ENCODE measurements at regions not wholly inside any gene's neighbourhood (a gene's known extent, or its start where the extent isn't known, plus 50 kb on each side); places are given as distances from the start of the nearest gene placed in this dataset.

DNA sequence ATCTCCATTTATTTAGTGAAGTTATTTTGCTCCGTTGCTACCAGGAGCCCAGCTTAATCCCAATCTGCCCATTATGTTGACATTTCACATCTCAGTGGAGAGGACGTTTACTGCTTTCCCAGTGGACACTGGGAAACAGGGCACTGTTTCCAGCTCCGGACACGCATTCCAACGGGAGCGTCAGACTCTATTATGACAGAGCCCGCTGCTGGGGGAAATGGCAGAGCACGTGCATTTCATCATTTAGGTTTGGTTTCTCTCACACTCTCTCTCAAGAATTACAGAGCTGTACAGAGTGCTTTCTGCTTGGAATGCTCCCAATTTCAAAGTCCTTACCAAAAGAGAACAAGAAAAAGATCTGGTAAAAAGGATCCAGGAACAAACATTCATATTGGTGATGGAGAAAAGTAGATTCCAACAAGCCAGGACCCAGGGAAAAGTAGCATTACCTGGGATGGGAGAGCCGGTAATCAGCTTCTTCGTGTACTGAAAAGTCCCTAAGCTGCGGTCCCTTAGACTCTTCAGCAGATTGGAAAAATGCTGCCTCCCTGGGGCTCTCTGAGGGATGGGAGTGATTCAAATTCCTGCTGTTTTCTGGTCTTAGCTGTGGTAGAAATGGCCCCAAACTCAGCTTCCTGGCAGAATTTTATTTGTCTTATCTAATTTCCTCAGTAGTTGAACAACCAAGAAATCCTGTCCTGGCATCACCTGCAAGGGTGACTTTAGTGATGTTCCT, 136.0 kb upstream of the THBS1 start:
- DNase-seq = no peak

DNA sequence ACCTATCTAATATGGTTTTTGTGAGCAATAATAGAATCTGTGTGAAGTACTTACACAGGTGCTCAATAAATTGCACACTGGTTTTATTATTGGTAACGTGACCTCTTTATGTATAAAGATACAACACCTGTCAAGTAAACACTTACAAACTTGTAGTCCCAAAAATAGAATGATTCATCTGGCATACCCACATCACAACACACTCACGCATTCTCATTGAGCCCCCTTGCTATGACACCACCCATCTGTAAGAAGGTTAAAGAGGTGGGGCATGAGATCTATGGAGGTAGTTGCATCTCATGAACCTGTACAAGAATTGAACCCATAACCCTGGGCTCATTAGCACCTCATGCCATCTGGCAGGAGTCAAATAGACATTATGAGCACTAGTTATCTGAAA, 134.9 kb upstream of the THBS1 start:
- DNase-seq = no peak

DNA sequence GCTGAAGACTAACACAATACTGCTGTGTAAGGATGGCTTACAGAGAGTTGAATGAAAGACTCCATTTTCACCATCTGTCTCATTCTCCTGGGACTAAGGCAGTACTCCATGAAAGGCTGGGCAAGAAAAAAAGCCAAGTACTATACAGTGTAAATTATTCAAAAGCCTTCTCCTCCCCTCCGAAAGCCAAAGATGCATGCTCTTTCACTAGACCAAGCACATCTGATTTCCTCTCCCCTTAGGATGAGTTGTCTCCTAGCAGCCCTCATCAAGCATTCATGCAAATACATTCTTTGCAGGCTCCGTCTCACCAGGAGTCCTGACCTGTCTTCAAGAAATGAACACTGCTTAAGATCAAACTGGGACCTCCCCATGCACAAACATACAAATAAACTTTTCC, 133.5 kb upstream of the THBS1 start:
- no peak for DNase-seq

DNA sequence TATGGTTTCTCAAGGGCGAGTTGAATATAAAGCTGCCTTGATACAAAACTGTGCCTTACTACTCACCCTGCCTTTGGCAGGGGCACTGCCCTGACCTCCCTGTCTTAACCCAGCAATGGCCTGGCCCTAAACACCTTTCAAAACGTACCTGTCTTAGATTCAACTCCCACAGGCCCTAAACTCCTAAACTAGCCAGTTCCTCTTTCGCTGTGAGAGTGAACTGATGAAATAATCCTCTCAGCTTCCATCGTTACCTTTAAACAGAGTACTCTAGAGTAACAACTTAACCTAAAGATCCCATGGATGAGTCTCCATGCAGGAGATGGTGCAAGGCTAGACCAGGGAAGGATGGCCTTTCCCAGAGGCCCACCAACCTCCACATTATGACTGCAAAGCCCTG, 133.0 kb upstream of the THBS1 start:
- no peak for DNase-seq

DNA sequence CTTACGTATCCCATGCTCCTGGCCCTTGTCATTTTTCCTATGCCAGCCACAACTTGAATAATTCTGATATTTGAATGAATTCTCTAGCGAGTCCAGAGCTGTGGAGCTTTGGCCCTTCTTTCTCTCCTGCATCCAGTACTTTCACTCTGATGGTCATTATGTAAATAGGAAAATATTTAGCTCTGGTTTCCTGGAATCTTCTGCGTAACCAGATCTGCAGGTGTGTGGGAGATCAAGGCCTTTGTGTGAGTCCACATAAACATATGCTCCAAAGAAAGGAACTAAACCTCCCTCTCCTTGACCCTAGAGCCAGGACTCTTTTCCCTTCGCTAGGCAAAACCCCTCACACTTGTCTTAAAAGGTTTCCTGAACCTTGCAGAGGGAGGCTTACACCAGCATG, 132.5 kb upstream of the THBS1 start:
- no peak for DNase-seq

DNA sequence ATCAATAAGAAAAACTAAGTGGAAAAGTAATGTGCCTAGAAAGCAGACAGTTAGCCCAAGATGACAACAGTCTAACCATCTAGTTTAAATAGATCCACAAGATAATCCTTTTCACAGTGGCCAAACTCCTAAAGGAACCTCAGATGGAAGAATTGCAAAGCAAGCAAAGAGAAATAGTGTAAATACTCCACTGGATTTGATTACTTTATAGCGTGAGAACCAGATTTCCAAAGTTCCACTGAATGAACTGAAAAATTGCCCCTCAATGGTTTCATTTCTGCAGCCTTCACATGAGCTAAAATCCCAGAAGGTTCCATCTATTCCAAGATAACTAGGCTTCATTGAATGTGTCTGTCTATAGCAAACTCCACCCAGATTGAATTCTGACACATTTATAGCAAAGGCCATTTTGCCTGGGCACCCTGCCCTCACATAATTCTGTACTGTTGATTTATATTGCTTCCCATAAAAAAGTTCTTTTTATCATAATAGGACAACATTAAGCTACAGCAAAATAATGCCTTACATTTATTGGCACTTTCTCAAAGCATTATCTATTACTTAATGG, 129.7 kb upstream of the THBS1 start:
- no peak for DNase-seq

DNA sequence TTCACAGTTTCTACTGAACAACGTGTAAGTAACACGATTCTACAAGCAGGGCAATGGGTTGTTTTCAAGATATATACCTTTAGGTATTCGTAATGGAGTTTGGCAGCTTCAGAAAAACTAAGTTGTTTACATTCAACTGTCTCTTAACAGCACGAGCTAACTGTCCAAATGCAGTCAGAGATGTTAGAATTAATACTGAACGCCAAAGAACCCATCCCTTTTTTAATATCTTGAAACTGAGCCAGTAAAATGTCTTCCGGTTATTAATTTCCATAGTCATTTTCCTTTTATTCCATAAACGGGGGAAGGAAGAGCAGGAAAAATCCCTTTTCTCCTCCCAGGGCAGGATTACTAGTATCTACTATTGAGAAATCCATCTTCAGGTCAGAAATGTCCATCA, 129.0 kb upstream of the THBS1 start:
- DNase-seq = no peak

DNA sequence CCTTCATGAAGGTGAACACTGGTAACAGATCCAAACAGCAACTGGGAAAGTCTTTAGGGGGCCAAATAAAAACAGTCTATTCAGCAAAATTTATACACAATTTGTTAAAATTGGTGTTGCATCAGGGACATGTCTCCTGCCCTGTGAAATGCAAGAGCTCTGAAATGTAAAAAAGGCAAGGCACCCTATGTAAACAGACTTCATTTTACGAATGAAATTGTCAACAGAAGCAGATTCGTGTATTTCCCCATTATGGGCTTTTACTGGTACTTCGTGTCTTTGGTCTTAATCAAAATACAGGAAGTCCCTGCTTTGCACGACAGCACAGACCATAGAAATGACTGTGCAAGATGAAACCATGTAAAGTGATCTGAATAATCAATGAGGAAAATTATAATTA, 127.3 kb upstream of the THBS1 start:
- DNase-seq = no peak

DNA sequence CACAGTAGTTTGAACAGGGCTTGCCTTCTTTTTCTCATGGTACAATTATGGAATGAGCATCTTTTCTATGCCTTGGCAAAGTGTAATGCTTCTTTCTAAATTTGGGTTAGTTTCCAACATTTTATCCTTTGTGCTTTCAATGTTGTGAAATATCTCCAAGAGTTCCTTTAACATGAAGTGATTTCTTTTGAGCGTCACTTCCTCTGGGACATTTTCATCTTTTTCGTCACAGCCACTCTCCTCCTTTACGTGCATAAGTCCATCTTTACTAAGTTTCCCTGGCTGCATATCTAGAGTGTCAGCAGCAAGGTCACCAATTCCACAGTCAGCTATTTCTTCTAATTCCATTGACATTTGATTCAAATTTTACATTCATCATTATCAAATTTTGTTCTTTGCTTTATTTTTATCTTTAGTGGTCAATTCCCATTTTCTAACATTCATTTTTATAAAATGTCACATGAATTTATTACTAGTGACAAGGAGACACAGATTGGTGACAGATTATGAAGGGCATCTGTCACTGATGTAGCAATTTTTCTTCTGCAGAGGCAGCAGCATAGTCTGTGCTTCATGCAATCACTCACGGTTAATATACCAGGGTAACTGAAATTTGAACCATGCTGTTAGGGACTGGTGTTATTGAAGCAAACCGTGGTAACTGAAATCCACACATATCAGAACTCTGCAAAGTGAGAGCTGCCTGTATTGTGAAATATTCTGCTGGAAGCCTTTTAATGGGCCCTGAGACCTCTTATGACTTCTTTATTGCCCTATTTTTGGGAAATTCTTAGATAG, 126.5 kb upstream of the THBS1 start:
- DNase-seq = no peak

DNA sequence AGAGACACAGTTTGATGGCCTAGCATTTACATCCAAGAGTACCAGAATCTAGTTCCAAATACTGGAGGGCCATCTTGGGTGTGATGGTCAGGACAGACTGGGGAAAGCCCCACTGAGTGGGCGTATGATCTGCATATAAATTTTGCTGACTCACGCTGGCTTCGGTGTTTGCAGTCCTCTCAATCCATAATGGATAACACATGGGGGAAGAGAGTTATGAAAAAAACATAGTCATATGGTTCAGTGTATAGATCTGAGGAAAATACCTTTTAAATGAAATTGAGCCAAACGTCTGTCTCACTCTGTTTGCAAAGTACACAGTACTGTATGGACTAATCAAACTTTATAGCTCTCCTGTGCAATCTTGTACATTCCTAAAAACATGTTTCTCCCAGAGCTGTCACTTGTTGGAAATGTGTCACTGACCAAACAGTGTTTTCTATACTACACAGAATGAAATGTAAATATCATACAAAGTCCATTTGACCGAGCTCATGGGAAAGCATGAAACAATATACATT, 125.3 kb upstream of the THBS1 start:
- DNase-seq = no peak

DNA sequence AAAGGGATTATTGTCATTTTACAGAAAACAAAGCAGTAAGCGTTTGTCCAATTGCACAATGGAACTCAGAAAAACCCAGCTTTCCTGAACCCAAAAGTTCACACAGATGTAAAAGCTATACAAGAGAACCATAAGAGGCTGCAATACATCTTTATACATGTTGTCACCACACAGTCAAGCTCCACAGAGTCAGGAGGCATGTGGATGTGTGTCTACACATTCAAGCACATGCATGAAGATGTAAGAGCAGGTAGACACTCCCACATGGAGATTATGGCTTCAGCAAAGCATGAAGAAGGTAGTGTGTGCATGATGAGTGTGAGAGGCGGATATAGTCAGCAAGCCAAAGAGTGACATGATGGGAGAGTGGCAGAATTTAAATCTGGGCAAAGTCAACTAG, 124.7 kb upstream of the THBS1 start:
- no peak for DNase-seq

DNA sequence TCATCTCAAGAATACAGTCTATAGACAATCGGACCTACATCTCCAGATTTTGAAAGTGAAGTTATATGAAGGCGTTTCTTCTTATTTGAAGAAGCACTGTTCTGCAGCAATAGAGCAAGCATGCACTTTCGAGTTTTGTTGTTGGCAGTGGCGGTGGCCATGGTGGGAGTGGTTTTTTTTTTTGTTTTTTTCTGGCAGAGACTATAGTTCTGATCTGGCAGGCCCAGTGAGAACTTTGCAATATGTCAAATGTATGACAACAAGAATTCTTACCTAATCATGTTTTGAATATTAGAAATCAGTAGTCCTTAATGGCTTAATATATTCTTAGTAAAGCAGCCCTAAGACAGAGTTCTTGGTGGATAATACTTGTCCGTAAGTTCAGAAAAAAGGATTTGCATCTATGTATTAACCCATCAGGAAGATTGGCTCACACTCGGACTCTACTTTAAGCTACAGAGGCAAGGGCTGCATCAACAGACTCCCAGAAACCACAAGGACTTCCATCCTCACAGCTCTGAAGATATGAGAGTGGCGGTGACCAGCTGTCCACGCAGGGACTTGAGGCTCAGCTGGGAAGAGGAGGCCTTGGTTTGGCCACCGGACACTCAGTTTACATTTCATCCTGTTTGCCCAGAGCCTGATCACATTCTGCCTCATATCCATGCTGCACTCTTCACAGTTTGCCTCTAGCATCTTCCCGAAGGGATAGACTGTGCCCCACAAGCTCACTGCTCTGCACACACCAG, 124.1 kb upstream of the THBS1 start:
- DNase-seq = no peak

DNA sequence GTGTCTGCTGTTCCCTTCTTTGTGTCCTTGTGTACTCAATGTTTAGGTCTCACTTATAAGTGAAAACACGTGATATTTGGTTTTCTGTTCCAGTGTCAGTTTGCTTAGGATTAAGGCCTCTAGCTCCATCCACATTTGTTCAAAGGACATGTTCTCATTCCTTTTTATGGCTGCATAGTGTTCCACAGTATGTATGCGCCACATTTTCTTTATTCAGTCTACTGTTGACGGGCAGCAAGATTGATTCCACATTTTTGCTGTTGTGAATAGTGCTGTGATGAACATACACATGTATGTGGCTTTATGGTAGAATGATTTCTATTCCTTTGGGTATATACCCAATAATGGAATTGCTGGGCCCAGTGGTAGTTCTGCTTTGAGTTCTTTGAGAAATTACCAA, 122.7 kb upstream of the THBS1 start:
- no peak for DNase-seq

DNA sequence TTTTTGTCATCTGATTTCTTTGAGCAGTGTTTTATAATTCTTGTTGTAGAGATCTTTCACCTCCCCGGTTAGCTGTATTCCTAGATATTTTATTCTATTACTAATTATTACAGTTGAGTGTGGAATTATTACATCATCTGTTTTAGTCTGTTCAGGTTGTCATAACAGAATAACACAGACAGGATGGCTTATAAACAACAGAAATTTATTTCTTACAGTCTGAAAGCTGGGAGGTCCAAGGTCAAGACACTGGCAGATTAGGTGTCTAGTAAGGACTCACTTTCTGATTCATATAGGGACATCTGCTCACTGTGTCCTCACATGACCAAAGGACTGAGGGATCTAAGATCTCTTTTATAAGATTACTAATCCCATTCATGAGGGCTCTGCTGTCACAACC, 121.3 kb upstream of the THBS1 start:
- no peak for DNase-seq

DNA sequence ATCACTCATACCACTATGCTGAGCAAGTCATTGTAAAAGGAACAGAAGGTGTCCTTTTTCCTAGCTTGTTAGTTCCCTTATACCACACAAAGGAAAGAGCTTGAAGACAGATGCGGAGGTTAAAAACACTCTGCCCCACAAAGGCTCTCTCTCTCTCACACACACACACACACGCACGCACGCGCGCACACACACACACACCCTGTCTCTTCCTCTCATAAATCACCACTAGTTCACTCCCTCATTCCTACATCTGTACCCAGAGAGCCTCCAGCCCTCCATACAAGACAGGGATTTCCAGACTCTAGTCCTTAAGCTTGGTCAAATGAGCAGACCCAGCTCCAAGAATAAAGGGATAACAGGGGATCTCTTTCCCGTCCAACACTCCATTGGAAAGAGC, 120.1 kb upstream of the THBS1 start:
- DNase-seq = no peak

DNA sequence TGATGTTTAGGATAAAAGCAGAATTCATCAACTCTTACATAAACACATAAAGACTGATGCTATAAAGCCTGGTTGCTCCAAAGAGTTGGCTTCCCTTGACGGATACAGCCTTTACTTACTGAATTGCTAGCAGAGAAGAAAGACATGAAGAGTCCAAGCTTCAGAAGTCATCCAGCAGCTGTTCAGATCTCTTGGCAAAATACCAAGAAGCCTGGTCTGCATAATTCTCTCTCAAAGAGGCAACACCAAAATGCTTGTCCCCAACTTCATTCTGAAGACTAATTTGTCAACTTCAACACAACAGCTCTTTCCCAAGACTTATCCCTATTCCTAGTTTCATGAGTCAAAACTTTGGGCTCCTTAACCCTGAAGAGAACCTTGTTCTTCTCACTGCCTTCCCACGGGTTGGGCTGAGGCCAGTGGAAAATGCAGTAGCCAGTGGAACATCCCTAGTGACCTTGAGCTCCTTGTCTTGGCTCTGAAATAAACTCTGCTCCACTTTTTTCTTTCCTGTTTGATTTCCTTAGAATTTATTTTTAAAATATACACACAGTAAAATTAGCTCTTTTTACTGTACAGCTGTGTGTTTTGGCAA, 119.2 kb upstream of the THBS1 start:
- DNase-seq = no peak

DNA sequence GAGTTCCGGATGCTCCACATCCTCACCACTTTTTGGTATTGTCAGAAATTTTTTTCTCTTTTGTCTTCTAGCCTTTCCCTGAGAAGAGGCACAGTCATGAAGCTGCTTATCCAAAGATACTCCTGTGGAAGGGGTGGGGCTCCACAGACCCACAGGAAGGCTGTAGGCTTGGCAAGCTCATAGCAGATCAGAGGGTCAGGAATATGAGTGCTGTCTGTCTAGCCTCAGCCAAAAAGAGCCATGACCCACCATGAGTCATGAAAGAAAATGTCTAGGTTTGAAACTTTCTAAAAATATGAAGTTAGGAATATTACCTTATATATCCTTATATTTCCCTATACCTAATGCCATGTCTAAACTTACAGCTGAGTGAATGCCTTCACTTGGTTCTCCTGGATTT, 118.2 kb upstream of the THBS1 start:
- DNase-seq = no peak

DNA sequence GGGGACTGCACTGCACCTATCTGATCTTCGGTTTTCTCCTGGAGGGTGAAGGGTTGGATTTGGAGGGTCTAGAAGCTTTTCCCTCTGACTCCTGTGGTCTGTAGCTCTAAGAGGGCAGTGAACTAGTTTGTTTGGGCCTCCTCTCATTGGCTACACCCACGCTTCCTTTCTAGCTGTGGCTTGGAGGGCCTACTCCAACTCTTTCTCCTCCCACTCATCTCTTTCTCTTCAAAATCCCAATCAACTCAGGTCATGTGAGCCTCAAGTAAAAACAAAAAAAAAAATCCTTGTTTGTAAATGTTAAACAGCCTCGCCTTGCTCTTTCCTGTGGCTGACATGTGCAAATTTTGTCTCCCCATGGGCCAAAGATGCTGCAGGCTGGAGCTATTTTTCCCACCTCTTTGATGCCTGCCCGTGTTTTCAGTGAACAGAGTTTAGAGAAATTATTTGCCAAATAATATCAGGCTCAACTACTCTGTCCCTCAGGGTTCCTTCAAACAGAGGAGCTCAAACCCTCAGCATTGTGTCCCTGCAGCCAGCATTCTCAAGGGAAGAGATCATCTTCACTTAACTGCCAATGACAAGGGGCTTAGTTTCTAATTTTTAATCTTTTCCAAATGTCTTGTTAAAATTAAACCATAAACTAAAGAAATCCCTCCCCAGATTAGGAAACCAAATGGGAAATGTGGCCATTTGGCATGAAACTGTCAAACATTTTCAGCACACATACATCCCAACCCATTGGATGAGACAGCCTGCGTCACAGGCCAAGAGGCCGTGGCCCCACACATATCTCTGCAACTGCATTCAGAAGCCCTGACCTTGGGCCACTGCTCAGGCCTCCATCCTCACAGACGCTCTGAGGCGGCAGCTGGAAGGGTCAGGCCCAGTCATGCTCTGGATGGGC, 114.8 kb upstream of the THBS1 start:
- no peak for DNase-seq

DNA sequence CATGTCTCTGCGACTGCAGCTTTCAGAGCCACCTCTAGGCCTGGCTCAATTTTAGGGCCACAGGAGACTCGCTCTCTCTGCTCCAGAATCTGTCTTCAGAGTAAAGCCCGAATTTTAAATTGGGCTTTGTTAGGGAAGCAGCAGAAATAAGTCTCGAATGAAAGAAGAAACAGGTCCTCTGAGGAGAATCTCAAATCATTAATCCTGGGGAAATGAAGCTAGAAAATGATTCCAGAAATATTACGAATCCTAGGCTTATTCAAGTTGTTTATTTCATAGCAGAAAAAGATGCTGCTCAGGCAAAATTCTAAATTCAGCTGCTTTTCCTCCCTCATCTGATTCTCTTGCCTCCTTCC, 114.2 kb upstream of the THBS1 start:
- no peak for DNase-seq

DNA sequence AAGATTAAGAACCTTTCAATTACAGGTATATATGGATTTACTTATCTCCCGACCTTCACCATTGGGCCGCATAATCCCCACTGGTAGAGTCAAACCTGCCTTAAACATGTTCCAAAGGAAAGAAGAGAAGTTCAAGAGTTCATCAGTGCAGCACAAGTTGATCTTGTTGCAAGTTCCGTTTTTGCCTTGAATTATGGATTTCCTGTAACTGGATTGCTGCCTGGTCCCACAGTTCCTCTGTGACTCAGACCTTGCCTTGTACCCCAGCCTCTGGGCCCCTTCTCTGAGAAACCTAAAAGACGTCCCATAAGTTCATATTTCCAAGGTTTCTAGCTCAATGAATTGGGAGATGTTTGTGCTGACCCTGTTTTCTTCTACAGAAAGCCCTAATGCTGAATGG, 112.5 kb upstream of the THBS1 start:
- DNase-seq = no peak

DNA sequence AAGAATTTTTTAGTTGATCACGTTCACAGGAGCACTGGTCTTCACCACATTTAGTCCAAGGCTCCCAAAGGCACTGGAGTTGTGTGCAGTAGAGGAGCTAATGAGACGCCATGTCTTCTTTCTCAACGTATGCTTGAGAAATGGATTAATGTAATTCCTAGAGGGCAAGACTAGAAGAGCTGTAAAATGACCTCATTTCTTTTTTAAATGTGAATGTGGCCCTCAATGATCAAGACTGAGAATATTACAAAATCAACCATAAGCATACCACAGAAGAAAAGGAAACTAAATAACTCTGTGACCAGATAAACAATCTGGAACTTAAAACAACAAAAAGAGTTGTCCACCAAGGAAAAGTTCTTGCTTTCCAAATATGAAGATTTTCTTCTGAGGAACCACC, 112.1 kb upstream of the THBS1 start:
- DNase-seq = no peak
